Amniotic epithelial cell (primary cell): ENCODE measurements at regions not wholly inside any gene's neighbourhood (a gene's known extent, or its start where the extent isn't known, plus 50 kb on each side); places are given as distances from the start of the nearest gene placed in this dataset.

Source experiments
- DNase-seq: peaks from one replicate; pipeline ENCODE4 v3.0.0-alpha.2; 2010; ENCODE audit warnings: low read depth

DNA sequence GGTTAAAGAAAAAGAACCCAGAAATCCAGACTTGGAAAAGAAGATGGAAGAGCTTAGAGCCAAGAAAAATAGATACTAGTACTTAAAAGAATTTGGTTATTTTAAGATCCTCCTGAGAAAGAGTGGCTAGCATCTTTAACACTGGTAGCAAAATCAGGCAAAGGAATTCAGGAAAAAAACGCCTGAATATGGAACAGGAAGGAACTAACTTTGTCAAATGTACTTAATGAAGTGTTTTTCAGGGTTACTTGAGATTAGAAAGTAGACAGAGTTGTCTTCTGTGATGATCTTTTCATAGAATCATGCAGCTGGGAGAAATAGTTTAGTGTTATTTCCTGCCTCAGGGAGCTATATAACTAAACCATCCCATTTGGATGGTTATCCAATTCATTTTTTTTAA is 50.8 kb upstream of the SASH1 start:
- DNase-seq, result no peak
